ENCODE measurements at regions not wholly inside any gene's neighbourhood (a gene's known extent, or its start where the extent isn't known, plus 50 kb on each side); places are given as distances from the start of the nearest gene placed in this dataset.

- no peak for DNase-seq
These were observed 105.9 kb upstream of the ARHGEF26 start for GRCh38 chr3:154015307-154015706.

DNA sequence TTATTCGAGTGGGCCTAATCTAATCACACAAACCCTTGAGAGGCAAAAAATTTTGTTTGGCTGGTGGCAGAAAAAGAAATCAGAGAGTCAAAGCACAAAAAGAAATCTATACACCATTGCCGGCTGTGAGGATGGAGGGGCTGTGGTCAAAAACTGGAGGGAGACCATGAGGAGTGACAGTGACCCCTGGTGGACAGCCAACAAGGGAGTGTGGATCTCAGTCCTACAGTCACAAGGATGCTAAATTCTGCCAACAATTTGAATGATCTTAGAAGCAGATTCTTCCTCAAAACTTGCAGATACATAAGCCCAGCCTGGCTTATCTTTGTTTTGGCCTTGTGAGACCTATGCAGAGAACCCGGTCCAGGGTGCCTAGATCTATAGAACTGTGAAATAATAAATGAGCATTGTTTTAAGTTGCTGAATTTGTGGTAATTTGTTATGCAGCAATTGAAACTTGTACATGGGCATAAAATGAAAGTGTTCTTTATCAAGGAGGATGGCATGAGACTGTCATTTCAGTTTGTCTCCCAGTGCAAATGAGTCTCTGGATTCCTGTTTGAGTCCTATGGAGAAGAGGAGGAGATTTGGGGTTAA is 103.0 kb upstream of the ARHGEF26 start:
- peak; percentile 59 for DNase-seq

- DNase-seq: no peak
These were observed 98.6 kb upstream of the ARHGEF26 start for GRCh38 chr3:154022606-154023005.

DNA sequence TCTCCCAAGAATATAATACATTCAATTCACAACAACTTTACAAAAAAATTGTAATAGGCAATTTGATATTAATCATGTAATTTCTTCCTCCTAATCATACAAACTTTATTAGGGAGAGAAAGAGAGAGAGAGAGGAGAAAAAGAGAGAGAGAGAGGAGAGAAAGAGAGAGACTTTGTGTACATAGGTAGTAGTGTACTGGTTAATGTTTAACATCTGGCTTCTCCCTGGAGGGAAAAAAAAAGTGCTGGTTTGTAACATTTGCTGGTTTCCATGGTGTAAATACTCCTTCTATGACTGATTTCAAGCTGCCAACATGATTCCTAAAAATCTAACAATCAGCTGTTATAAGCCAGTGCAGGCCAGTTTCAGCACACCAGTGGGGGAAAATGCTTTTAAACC is 98.0 kb upstream of the ARHGEF26 start:
- no peak for DNase-seq

GRCh38 chr3:154025007-154025406 is 96.2 kb upstream of the ARHGEF26 start:
- DNase-seq: no peak

GRCh38 chr3:154029926-154030325 is 91.3 kb upstream of the ARHGEF26 start:
- DNase-seq: no peak

DNA sequence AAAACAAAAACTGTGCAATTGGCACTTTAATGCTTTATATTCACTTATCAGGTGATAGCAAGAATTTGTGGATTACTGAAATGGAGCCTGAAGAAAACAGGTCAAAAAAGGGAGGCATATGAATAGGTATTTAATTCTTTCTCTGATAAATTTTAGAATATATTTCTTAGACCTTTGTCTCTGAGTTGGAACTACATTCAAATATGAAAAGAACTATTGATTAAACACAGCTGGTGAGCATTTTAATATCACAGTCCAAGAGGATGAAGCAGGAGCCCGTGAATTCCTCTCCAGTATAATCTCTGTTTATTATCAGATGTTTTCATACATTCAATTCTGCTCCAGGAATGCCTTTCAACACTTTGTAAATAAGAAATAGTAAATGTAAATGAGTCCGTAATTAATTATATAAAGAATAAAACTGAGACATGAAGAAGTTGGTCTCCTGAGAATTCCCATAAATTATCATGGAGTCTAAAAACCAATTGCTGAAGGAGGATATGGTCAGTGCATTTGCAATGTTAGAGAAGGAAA is 86.3 kb upstream of the ARHGEF26 start:
- no peak for DNase-seq

DNA sequence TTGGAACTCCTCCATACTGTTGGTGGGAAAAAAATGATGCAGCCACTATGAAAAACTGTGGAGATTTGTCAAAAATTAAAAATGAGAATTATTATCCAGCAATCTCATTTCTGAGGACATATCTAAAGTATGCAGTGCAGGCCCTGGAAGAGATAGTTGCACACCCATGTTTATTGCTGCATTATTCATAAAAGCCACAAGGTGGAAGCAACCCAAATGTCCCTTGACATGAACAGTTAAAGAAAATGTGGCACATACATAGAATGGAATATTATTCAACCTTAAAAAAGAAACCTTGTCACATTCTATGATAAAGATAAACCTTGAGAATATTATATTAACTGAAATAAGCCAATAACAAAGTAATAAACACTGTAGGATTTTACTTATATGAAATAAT is 80.9 kb upstream of the ARHGEF26 start:
- no peak for DNase-seq

DNA sequence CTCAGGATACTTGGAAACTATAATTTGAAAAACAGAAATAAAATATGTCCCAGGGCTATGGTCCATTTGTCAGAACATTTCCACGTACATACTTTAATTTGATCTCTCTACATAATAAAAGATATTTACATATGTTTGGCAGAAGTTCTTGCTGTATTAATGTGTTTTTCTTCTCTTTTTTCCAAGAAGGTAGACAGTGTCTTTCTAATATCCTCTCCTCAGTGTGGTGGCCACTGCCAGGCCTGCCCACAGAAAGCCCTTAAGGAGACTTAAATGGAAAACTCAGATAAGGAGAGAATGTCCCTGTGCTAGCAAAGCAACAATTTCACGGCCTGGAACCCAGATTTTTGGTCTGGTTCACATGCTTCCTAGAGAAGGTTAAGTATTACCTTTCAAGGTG is 76.5 kb upstream of the ARHGEF26 start:
- DNase-seq: no peak

- no peak for DNase-seq
These were observed 71.0 kb upstream of the ARHGEF26 start for GRCh38 chr3:154050216-154050615.

DNA sequence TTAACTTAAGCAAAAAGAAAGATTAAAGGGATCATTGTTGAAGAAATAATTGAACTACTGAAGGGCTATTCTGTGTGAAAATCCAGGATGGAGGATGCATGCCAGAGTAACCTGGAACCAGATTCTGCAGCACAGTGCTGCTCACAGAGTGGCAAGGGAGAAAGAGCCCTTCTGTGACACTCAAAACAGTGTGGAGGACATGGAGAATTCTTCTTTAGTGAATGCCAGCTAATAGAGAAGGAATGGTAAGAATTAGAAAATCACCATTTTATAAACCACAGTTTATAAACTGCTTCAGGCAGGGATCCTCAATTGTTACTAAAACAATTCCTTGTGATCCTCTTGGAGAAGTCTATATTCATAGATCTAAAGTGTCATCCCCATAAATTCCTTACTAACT is 70.4 kb upstream of the ARHGEF26 start:
- no peak for DNase-seq

GRCh38 chr3:154059833-154060232 is 61.4 kb upstream of the ARHGEF26 start:
- DNase-seq: no peak

DNA sequence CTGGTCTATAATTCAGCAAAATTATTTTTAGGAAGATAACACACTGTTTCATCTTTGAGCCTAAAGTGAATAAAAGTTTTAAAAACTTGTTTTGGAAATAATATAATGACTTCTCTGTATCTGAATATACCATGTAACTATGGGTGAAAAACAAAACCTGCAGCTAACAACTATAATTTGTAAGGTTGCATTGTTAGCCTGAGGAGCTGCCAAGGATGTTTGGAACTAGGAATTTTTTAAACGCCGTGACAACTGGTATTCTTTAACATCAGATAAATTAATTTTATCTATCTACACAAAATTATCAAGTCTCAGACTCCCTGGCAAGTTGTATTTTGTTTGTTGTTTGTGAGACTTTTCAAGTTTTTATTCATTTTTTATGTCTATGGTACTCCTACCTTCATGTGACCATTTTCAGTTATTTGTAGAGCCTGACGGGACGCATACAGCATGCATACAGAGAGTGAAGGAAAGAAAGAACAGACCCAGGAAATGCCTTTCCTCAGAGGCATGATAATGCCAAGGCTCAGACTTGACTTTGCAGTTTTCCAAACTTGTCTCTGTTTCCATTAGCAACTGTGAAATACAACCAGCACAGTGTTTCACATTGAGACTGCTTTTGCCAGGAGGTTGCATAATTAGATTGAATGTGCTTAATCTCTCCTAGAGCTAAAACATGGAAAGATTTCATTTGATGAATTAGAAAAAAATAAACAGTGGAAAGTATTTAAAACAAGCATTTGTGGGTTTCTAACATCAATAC is 60.8 kb upstream of the ARHGEF26 start:
- no peak for DNase-seq

DNA sequence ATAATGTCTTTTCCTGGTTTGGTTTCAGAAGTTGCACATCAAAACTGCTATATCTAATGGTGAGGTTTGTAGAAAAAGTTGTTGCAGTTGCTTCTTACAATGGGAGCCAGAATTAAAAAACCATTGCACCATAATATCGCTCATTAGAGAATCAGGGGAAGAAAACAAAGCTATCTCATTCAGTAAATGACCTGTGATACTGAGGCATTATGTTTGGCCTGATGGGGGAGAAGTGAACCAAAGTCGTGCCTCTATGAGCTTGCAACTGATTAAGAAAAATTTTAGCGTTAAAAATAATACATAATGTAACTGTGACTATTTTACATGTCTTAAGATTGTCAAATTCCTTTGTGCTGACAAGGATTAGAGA is 60.2 kb upstream of the ARHGEF26 start:
- DNase-seq: no peak

GRCh38 chr3:154062513-154062912 is 58.7 kb upstream of the ARHGEF26 start:
- no peak for DNase-seq

- no peak for DNase-seq
These were observed 50.0 kb upstream of the ARHGEF26 start for GRCh38 chr3:154071146-154071545.
